ENCODE measurements at regions not wholly inside any gene's neighbourhood (a gene's known extent, or its start where the extent isn't known, plus 50 kb on each side); places are given as distances from the start of the nearest gene placed in this dataset.
"Not testable (repeated sequence)": the region's sequence is repeated elsewhere in the genome, so short reads cannot be mapped to it uniquely, and the experiment has no call there.

GRCh38 chr2:204395539-204395938 is 149.7 kb upstream of the PARD3B start:
- Histone ChIP-seq H3K27me3 (replicated peaks; ENCODE audit: control insufficient read depth, insufficient read depth, low read length, poor library complexity, severe bottlenecking) (no peaks in the 10 kb centered on the region), H3K27ac (ENCODE audit: insufficient read depth, low read length, poor library complexity, severe bottlenecking) (no peak overlapping the region), H3K9me3 (ENCODE audit: control insufficient read depth, low read length) (no peaks in the 10 kb centered on the region), H3K4me1 (ENCODE audit: control insufficient read depth, insufficient read depth, low read length, poor library complexity, severe bottlenecking) (no peaks in the 10 kb centered on the region), H3K4me3 (ENCODE audit: insufficient read depth, low read depth, low read length, poor library complexity, severe bottlenecking) (no peak overlapping the region), H3K36me3 (ENCODE audit: control insufficient read depth, insufficient read depth, low read length) (no peaks in the 10 kb centered on the region)
- no peak for DNase-seq

GRCh38 chr2:204401114-204401513 is 144.2 kb upstream of the PARD3B start:
- H3K27ac ChIP-seq (ENCODE audit: insufficient read depth, low read length, poor library complexity, severe bottlenecking), result no peak overlapping the region
- no peaks in the 10 kb centered on the region for H3K4me1 ChIP-seq (ENCODE audit: control insufficient read depth, insufficient read depth, low read length, poor library complexity, severe bottlenecking)
- DNase-seq, result no peak
- no peaks in the 10 kb centered on the region for H3K27me3 ChIP-seq (replicated peaks; ENCODE audit: control insufficient read depth, insufficient read depth, low read length, poor library complexity, severe bottlenecking)
- no peaks in the 10 kb centered on the region for H3K9me3 ChIP-seq (ENCODE audit: control insufficient read depth, low read length)
- no peaks in the 10 kb centered on the region for H3K36me3 ChIP-seq (ENCODE audit: control insufficient read depth, insufficient read depth, low read length)
- no peak overlapping the region for H3K4me3 ChIP-seq (ENCODE audit: insufficient read depth, low read depth, low read length, poor library complexity, severe bottlenecking)

DNA sequence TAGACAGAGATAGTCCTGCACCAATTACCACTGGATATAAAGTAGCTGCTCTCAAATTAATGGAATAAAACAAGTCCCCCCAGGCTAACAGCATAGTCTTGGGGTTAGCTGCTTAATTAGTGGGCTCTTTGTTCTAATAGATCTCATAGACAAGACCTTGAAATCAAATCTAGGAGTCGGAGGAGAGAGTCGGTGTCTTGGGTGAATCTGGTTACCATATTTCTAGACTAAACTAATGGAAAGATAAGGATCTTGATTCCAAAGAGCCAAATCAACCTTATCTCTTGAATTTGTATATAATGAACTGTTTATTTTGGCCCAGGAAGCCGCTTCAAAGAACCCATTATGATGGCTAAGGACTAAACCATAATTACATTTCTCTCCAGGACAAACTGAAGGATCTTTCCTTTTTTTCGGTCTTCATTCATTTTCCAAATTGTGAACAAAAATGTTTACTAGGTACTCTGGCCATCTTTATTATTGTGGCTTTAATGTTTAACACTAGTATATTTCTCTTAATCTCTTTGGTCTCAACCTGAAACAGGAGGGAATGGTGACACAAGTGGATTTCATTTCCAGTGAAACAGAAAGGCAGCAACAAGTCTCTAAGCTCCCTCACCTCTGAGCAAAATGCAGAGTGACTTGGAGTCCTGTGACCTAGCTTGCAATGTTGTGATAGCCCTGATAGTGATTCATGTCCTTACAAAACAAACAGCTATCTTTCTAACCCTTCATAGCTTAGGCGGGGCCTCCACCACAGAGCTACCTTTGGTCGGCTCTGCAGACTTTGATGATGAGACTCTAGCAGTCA is 137.9 kb upstream of the PARD3B start:
- Histone ChIP-seq H3K27me3 (replicated peaks; ENCODE audit: control insufficient read depth, insufficient read depth, low read length, poor library complexity, severe bottlenecking) (no peaks in the 10 kb centered on the region), H3K4me3 (ENCODE audit: insufficient read depth, low read depth, low read length, poor library complexity, severe bottlenecking) (no peak overlapping the region), H3K4me1 (ENCODE audit: control insufficient read depth, insufficient read depth, low read length, poor library complexity, severe bottlenecking) (no peaks in the 10 kb centered on the region), H3K9me3 (ENCODE audit: control insufficient read depth, low read length) (no peaks in the 10 kb centered on the region), H3K27ac (ENCODE audit: insufficient read depth, low read length, poor library complexity, severe bottlenecking) (no peak overlapping the region), H3K36me3 (ENCODE audit: control insufficient read depth, insufficient read depth, low read length) (no peaks in the 10 kb centered on the region)
- DNase-seq, result no peak

DNA sequence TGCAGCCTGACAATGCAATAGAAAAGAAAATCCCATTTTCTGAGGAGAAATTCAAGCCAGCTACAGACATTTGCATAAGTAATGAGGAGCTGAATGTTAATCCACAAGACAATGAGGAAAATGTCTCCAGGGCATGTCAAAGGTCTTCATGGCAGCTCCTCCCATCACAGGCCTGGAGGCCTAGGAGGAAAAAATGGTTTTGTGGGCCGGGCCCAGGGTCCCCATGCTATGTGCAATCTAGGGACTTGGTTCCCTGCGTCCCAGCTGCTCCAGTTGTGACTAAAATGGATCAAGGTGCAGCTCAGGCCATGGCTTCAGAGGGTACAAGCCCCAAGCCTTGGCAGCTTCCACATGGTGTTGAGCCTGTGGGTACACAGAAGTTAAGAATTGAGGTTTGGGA is 132.5 kb upstream of the PARD3B start:
- H3K27ac ChIP-seq (ENCODE audit: insufficient read depth, low read length, poor library complexity, severe bottlenecking); H3K4me3 ChIP-seq (ENCODE audit: insufficient read depth, low read depth, low read length, poor library complexity, severe bottlenecking); DNase-seq; H3K27me3 ChIP-seq (replicated peaks; ENCODE audit: control insufficient read depth, insufficient read depth, low read length, poor library complexity, severe bottlenecking); H3K4me1 ChIP-seq (ENCODE audit: control insufficient read depth, insufficient read depth, low read length, poor library complexity, severe bottlenecking); H3K36me3 ChIP-seq (ENCODE audit: control insufficient read depth, insufficient read depth, low read length); H3K9me3 ChIP-seq (ENCODE audit: control insufficient read depth, low read length): not testable (repeated sequence)

- Histone ChIP-seq H3K27me3 (replicated peaks; ENCODE audit: control insufficient read depth, insufficient read depth, low read length, poor library complexity, severe bottlenecking) (no peaks in the 10 kb centered on the region), H3K4me3 (ENCODE audit: insufficient read depth, low read depth, low read length, poor library complexity, severe bottlenecking) (no peak overlapping the region), H3K9me3 (ENCODE audit: control insufficient read depth, low read length) (no peaks in the 10 kb centered on the region), H3K27ac (ENCODE audit: insufficient read depth, low read length, poor library complexity, severe bottlenecking) (no peak overlapping the region), H3K36me3 (ENCODE audit: control insufficient read depth, insufficient read depth, low read length) (no peaks in the 10 kb centered on the region), H3K4me1 (ENCODE audit: control insufficient read depth, insufficient read depth, low read length, poor library complexity, severe bottlenecking) (no peaks in the 10 kb centered on the region)
- no peak for DNase-seq
These were observed 129.7 kb upstream of the PARD3B start for GRCh38 chr2:204415406-204416181.

DNA sequence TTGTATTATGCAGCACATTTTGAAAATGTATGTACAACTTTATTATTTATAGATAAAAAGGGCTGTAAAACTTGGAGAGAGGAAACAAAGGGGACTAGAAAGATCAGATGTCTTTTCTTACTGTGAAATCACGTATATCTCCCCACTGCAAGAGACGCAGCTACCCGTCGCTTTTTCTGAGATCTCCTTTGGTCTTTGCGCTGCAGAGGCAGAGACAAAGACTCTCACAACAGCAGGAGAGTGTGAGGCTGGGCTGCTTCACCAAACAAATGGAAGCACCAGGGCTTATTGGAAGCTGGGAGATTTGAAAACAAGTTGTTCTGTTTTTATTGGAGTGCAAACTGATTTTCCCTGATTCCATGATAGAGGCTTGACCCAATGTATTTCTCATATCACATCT is 129.0 kb upstream of the PARD3B start:
- Histone ChIP-seq H3K4me1 (ENCODE audit: control insufficient read depth, insufficient read depth, low read length, poor library complexity, severe bottlenecking) (no peaks in the 10 kb centered on the region), H3K36me3 (ENCODE audit: control insufficient read depth, insufficient read depth, low read length) (no peaks in the 10 kb centered on the region), H3K4me3 (ENCODE audit: insufficient read depth, low read depth, low read length, poor library complexity, severe bottlenecking) (no peak overlapping the region), H3K9me3 (ENCODE audit: control insufficient read depth, low read length) (no peaks in the 10 kb centered on the region), H3K27me3 (replicated peaks; ENCODE audit: control insufficient read depth, insufficient read depth, low read length, poor library complexity, severe bottlenecking) (no peaks in the 10 kb centered on the region), H3K27ac (ENCODE audit: insufficient read depth, low read length, poor library complexity, severe bottlenecking) (no peak overlapping the region)
- no peak for DNase-seq

DNA sequence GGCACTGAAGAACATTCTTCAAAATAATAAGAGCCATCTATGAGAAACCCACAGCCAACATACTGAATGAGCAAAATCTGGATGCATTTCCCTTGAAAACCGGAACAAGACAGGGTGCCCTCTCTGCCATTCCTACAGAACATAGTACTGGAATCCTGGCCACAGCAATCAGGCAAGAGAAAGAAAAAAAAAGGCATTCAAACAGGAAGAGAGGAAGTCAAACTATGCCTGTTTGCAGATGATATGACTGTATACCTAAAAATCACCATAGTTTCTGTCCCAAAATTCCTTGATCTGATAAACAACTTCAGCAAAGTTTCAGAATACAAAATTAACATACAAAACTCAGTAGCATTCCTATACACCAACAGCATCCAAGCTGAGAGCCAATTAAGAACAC is 119.5 kb upstream of the PARD3B start:
- H3K9me3 ChIP-seq (ENCODE audit: control insufficient read depth, low read length), result no peaks in the 10 kb centered on the region
- H3K4me1 ChIP-seq (ENCODE audit: control insufficient read depth, insufficient read depth, low read length, poor library complexity, severe bottlenecking), result no peaks in the 10 kb centered on the region
- no peaks in the 10 kb centered on the region for H3K27me3 ChIP-seq (replicated peaks; ENCODE audit: control insufficient read depth, insufficient read depth, low read length, poor library complexity, severe bottlenecking)
- no peak overlapping the region for H3K4me3 ChIP-seq (ENCODE audit: insufficient read depth, low read depth, low read length, poor library complexity, severe bottlenecking)
- H3K36me3 ChIP-seq (ENCODE audit: control insufficient read depth, insufficient read depth, low read length), result no peaks in the 10 kb centered on the region
- no peak overlapping the region for H3K27ac ChIP-seq (ENCODE audit: insufficient read depth, low read length, poor library complexity, severe bottlenecking)
- no peak for DNase-seq

- H3K27me3 ChIP-seq (replicated peaks; ENCODE audit: control insufficient read depth, insufficient read depth, low read length, poor library complexity, severe bottlenecking), result no peaks in the 10 kb centered on the region
These were observed 116.6 kb upstream of the PARD3B start for GRCh38 chr2:204428675-204429074.

GRCh38 chr2:204431529-204431928 is 113.7 kb upstream of the PARD3B start:
- H3K27ac ChIP-seq (ENCODE audit: insufficient read depth, low read length, poor library complexity, severe bottlenecking), result no peak overlapping the region
- H3K36me3 ChIP-seq (ENCODE audit: control insufficient read depth, insufficient read depth, low read length), result no peaks in the 10 kb centered on the region
- DNase-seq, result no peak
- H3K27me3 ChIP-seq (replicated peaks; ENCODE audit: control insufficient read depth, insufficient read depth, low read length, poor library complexity, severe bottlenecking), result no peaks in the 10 kb centered on the region
- H3K9me3 ChIP-seq (ENCODE audit: control insufficient read depth, low read length), result no peaks in the 10 kb centered on the region
- H3K4me3 ChIP-seq (ENCODE audit: insufficient read depth, low read depth, low read length, poor library complexity, severe bottlenecking), result no peak overlapping the region
- H3K4me1 ChIP-seq (ENCODE audit: control insufficient read depth, insufficient read depth, low read length, poor library complexity, severe bottlenecking), result no peaks in the 10 kb centered on the region

More at GRCh38 chr2:204428675-204429074, 116.6 kb upstream of the PARD3B start:
- no peak for DNase-seq
- Histone ChIP-seq H3K4me3 (ENCODE audit: insufficient read depth, low read depth, low read length, poor library complexity, severe bottlenecking) (no peak overlapping the region), H3K27ac (ENCODE audit: insufficient read depth, low read length, poor library complexity, severe bottlenecking) (no peak overlapping the region), H3K9me3 (ENCODE audit: control insufficient read depth, low read length) (no peaks in the 10 kb centered on the region), H3K36me3 (ENCODE audit: control insufficient read depth, insufficient read depth, low read length) (no peaks in the 10 kb centered on the region), H3K4me1 (ENCODE audit: control insufficient read depth, insufficient read depth, low read length, poor library complexity, severe bottlenecking) (no peaks in the 10 kb centered on the region)

GRCh38 chr2:204432196-204432595 is 113.1 kb upstream of the PARD3B start:
- H3K4me1 ChIP-seq (ENCODE audit: control insufficient read depth, insufficient read depth, low read length, poor library complexity, severe bottlenecking), result no peaks in the 10 kb centered on the region
- no peak for DNase-seq

More at GRCh38 chr2:204432196-204432595, 113.1 kb upstream of the PARD3B start:
- no peak overlapping the region for H3K27ac ChIP-seq (ENCODE audit: insufficient read depth, low read length, poor library complexity, severe bottlenecking)
- no peak overlapping the region for H3K4me3 ChIP-seq (ENCODE audit: insufficient read depth, low read depth, low read length, poor library complexity, severe bottlenecking)
- no peaks in the 10 kb centered on the region for H3K9me3 ChIP-seq (ENCODE audit: control insufficient read depth, low read length)
- no peaks in the 10 kb centered on the region for H3K36me3 ChIP-seq (ENCODE audit: control insufficient read depth, insufficient read depth, low read length)
- no peaks in the 10 kb centered on the region for H3K27me3 ChIP-seq (replicated peaks; ENCODE audit: control insufficient read depth, insufficient read depth, low read length, poor library complexity, severe bottlenecking)
